GM12892 (cell line): ENCODE measurements at regions not wholly inside any gene's neighbourhood (a gene's known extent, or its start where the extent isn't known, plus 50 kb on each side); places are given as distances from the start of the nearest gene placed in this dataset.

Experiments used
- POLR2A ChIP-seq: IDR thresholded peaks from 2 replicates; pipeline ENCODE4 v1.6.1; 2011; ENCODE audit warnings: low read depth, low read length, control low read depth
- POLR2AphosphoS5 ChIP-seq: IDR thresholded peaks from 2 replicates; pipeline ENCODE4 v1.6.1; 2011; ENCODE audit warnings: low read depth, low read length, control low read depth
- TAF1 ChIP-seq: IDR thresholded peaks from 2 replicates; pipeline ENCODE4 v1.6.1; 2011; ENCODE audit warnings: low read depth, mild to moderate bottlenecking, control low read depth, low read length, borderline replicate concordance

DNA sequence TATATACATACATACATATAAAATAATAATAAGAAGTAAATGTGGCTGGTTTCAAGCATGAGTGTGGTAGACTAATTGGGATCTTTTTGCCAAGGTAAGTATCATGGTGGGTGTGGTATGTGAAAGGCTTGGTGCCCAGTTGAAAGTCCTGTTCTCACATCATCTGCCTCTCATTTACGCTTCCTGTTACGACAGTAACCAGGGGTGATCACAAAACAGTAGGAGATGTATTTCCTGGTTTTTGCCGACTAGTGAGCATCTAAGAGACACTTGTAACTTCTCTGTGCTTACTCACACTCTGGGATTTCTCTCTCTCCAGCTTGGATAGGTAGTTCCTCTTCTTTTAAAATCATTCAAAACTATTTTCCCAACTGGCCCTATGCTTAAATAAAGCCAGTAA, 1028.3 kb upstream of the NR2F2 start:
- TF ChIP-seq POLR2A (no peak), POLR2AphosphoS5 (no peak), TAF1 (no peak)
